K562 (cell line): ENCODE measurements at regions not wholly inside any gene's neighbourhood (a gene's known extent, or its start where the extent isn't known, plus 50 kb on each side); places are given as distances from the start of the nearest gene placed in this dataset.

ENCODE experiments used
- ATAC-seq: fragments of 200-7000 bp; cut with Tn5 transposase; 3 replicates; pipeline ENCODE4 v1.9.1; 2020; ENCODE audit warnings: moderate library complexity
- BruUV-seq: library from RNA; stranded (reverse); fragments of 400-500 nt; replicated peaks from 2 replicates; lab custom pipeline; 2021; lab: Mats Ljungman, UMichigan
- CTCF ChIA-PET: fragments of 300-600 bp; formaldehyde crosslinking; extraction: SDS; loops from one replicate; lab custom pipeline; 2021; ENCODE audit warnings: low intra/inter-chr PET ratio; lab: Yijun Ruan, JAX
- POLR2A ChIA-PET: fragments of 300-600, 350-650 bp; sonication (Branson Sonifier 250); formaldehyde crosslinking; extraction: SDS; loops from one replicate; lab custom pipeline; 2021; ENCODE audit warnings: antibody characterized with exemption, inconsistent platforms; lab: Yijun Ruan, JAX
- DNase-seq, 4 experiments: peaks; one replicate each; pipeline versions ENCODE4 v3.0.0 to v3.0.0-alpha.2; 2011 to 2018; ENCODE audit warnings: low spot score in 3 of 4, mixed read lengths in 3 of 4; ENCODE audit errors: extremely low read depth in 1 of 4
- FAIRE-seq: peaks from 2 replicates; lab custom pipeline; 2011; peaks lifted over from hg19 to GRCh38; lab: Jason Lieb, UNC
- H2AFZ ChIP-seq: 2 replicates; pipeline ENCODE4 v1.6.0; 2011; ENCODE audit warnings: low read depth, low read length, control low read depth, inconsistent platforms
- H3K27ac ChIP-seq: fragments of 200-600 bp; 3 replicates; pipeline ENCODE4 v1.8.0; 2011; ENCODE audit warnings: low read depth, mild to moderate bottlenecking, control low read depth, inconsistent platforms, low read length, moderate library complexity, mixed read lengths; ENCODE audit errors: extremely low read depth
- H3K27me3 ChIP-seq, 2 experiments: fragments of 300-600 bp in 1 of 2; 2 replicates in 1 of 2; 3 replicates in 1 of 2; pipeline versions ENCODE4 v1.6.0 to v1.8.0; 2011; ENCODE audit warnings: inconsistent platforms in 2 of 2, low read length in 2 of 2, mild to moderate bottlenecking in 1 of 2, mixed read lengths in 1 of 2, moderate library complexity in 1 of 2; ENCODE audit not compliant: control insufficient read depth in 2 of 2, insufficient read depth in 2 of 2
- H3K36me3 ChIP-seq: fragments of 300-600 bp; 3 replicates; pipeline ENCODE4 v1.8.0; 2011; ENCODE audit warnings: mild to moderate bottlenecking, low read length, inconsistent platforms; ENCODE audit not compliant: control insufficient read depth, insufficient read depth
- H3K4me1 ChIP-seq, 2 experiments: fragments of 200-600 bp in 1 of 2; replicated peaks in 1 of 2; 2 replicates in 1 of 2; 3 replicates in 1 of 2; pipeline versions ENCODE4 v1.5.1 to v1.8.0; 2011; ENCODE audit warnings: inconsistent platforms in 2 of 2, low read length in 2 of 2, mild to moderate bottlenecking in 1 of 2, mixed read lengths in 1 of 2, moderate library complexity in 1 of 2; ENCODE audit not compliant: control insufficient read depth in 2 of 2, insufficient read depth in 2 of 2
- H3K4me2 ChIP-seq: 2 replicates; pipeline ENCODE4 v1.6.1; 2011; ENCODE audit warnings: low read length, control low read depth, inconsistent platforms, mixed read lengths; ENCODE audit not compliant: insufficient read depth
- H3K4me3 ChIP-seq: fragments of 200-600 bp; sonication (generic), shearing (Covaris generic); 2 replicates; pipeline ENCODE4 v1.5.1; 2016; ENCODE audit warnings: control low read depth, inconsistent platforms
- H3K79me2 ChIP-seq: fragments of 200-600 bp; 3 replicates; pipeline ENCODE4 v1.8.0; 2011; ENCODE audit warnings: low read length, inconsistent platforms; ENCODE audit not compliant: control insufficient read depth, insufficient read depth
- H3K9ac ChIP-seq, 2 experiments: 2 replicates each; pipeline versions ENCODE4 v1.6.0 to v1.6.1; 2011; ENCODE audit warnings: low read depth in 2 of 2, low read length in 2 of 2, control low read depth in 1 of 2, inconsistent platforms in 1 of 2, mild to moderate bottlenecking in 1 of 2, mixed read lengths in 1 of 2; ENCODE audit not compliant: insufficient read depth in 1 of 2
- H3K9me1 ChIP-seq: one replicate; pipeline ENCODE4 v1.6.0; 2011; ENCODE audit warnings: inconsistent platforms, mild to moderate bottlenecking, low read length, moderate library complexity; ENCODE audit not compliant: control insufficient read depth, insufficient read depth
- H3K9me3 ChIP-seq: replicated peaks from 2 replicates; pipeline ENCODE4 v1.5.1; 2011; ENCODE audit warnings: low read depth, low read length, inconsistent platforms; ENCODE audit not compliant: control insufficient read depth, insufficient read depth
- H4K20me1 ChIP-seq: replicated peaks from 2 replicates; pipeline ENCODE4 v1.6.1; 2011; ENCODE audit warnings: low read length, inconsistent platforms, mixed read lengths; ENCODE audit not compliant: control insufficient read depth, insufficient read depth
- BRCA1 ChIP-seq, 2 experiments: fragments of 450-650 bp in 1 of 2; sonication (generic) in 1 of 2; formaldehyde crosslinking in 1 of 2; IDR thresholded peaks; 2 replicates each; pipeline versions ENCODE4 v1.5.0 to v1.6.1; 2017 to 2020; ENCODE audit warnings: mild to moderate bottlenecking in 1 of 2, missing genetic modification reagents in 1 of 2
- CSDE1 ChIP-seq, 2 experiments: fragments of 450-650 bp; IDR thresholded peaks; 2 replicates each; pipeline ENCODE4 v1.6.1; 2016; ENCODE audit warnings: mild to moderate bottlenecking in 1 of 2
- FOXA1 ChIP-seq: fragments of 450-650 bp; IDR thresholded peaks from 2 replicates; pipeline ENCODE4 v1.6.1; 2016; ENCODE audit warnings: mild to moderate bottlenecking, borderline replicate concordance
- HNRNPK ChIP-seq: fragments of 200-400 bp; formaldehyde crosslinking; IDR thresholded peaks from one replicate; pipeline ENCODE4 v1.6.1; 2018; ENCODE audit warnings: mild to moderate bottlenecking, low read depth, low read length; ENCODE audit not compliant: poor library complexity, severe bottlenecking
- KHSRP ChIP-seq: fragments of 450-650 bp; IDR thresholded peaks from 2 replicates; pipeline ENCODE4 v1.6.1; 2017
- MCM5 ChIP-seq: fragments of 450-650 bp; IDR thresholded peaks from 2 replicates; pipeline ENCODE4 v1.6.1; 2016; ENCODE audit warnings: low read depth
- MTA2 ChIP-seq: fragments of 450-650 bp; IDR thresholded peaks from 2 replicates; pipeline ENCODE4 v1.6.1; 2016; ENCODE audit warnings: low read depth
- NFXL1 ChIP-seq: fragments of 450-650 bp; formaldehyde crosslinking; IDR thresholded peaks from 2 replicates; pipeline ENCODE4 v1.4.0; 2021; ENCODE audit warnings: mild to moderate bottlenecking
- POLR2B ChIP-seq: fragments of 450-650 bp; IDR thresholded peaks from 2 replicates; pipeline ENCODE4 v1.6.1; 2018; ENCODE audit warnings: low read depth; ENCODE audit not compliant: partially characterized antibody
- SRSF7 ChIP-seq: fragments of 200-400 bp; formaldehyde crosslinking; optimal IDR thresholded peaks from 2 replicates; pipeline ENCODE3; 2017; ENCODE audit warnings: mild to moderate bottlenecking, low read depth, low read length
- WGBS: fragments of 100-300 bp; shearing (Covaris generic); methylation state at CpG from one replicate; pipeline ENCODE4 v1.1.6; 2016; ENCODE audit warnings: low coverage, mixed read lengths; ENCODE audit not compliant: insufficient coverage; ENCODE audit errors: missing lambda C conversion rate; 5-methylcytosine and 5-hydroxymethylcytosine counted together
- in situ Hi-C: fragments of 300-500 bp; cut with MboI; formaldehyde crosslinking; loops from 4 replicates; pipeline ENCODE4 v1.15.0; 2018; ENCODE audit warnings: inconsistent platforms, mixed read lengths
- intact Hi-C: fragments of 100-400 bp; cut with micrococcal nuclease; formaldehyde crosslinking; loops from 2 replicates; pipeline ENCODE4 v1.14.2; 2022

DNA sequence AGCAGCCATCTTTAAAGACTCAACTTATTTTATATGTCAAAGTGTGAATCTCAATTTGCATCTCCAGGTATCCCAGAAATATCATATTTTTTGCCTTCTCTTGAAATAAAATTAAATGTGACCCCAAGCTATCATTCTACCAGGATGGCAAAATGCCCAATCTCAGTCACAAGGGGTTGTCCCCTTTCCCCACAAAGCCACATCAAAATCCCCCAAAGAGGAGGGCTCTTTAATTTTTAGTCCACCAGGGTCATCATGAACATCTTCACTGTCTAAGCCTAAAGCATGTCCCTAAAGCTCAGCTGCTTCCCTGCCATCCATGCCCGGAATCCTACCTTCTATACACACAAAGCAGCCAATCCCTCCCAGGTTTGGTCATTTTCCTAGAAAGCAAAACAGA lies 670.5 kb upstream of the KLF4 start:
- Histone ChIP-seq H3K27me3 (peaks cover 20 to 39% of the 10 kb centered on the region in 2 experiments), H4K20me1 (no peaks in the 10 kb centered on the region), H3K27ac (no peak overlapping the region), H3K9me1 (no peaks in the 10 kb centered on the region), H3K79me2 (no peaks in the 10 kb centered on the region), H3K36me3 (no peaks in the 10 kb centered on the region), H2AFZ (no peak overlapping the region), H3K9me3 (no peaks in the 10 kb centered on the region), H3K9ac (no peak overlapping the region), H3K4me1 (peaks cover 0 to 13% of the 10 kb centered on the region in 2 experiments; a peak in 2 of 5 replicates), H3K4me2 (no peak overlapping the region), H3K4me3 (no peak overlapping the region)
- intact Hi-C loops: no loop called here
- ChIA-PET POLR2A (interaction anchor here (0.7 kb wide), 1 partner anchor 134 kb away, joined by 3 read pairs; no protein-coding TSS in a partner anchor), CTCF (no interaction called here)
- in situ Hi-C loops: no loop called here
- no peak for ATAC-seq
- no TSS peak for BruUV-seq
- TF ChIP-seq SRSF7: no peak
- no peak for TF ChIP-seq NFXL1 (CRISPR knock-in tag)
- no peak for FAIRE-seq
- no peak for DNase-seq
- 0% methylated on average over 1 of the region's 1 CpG for WGBS

DNA sequence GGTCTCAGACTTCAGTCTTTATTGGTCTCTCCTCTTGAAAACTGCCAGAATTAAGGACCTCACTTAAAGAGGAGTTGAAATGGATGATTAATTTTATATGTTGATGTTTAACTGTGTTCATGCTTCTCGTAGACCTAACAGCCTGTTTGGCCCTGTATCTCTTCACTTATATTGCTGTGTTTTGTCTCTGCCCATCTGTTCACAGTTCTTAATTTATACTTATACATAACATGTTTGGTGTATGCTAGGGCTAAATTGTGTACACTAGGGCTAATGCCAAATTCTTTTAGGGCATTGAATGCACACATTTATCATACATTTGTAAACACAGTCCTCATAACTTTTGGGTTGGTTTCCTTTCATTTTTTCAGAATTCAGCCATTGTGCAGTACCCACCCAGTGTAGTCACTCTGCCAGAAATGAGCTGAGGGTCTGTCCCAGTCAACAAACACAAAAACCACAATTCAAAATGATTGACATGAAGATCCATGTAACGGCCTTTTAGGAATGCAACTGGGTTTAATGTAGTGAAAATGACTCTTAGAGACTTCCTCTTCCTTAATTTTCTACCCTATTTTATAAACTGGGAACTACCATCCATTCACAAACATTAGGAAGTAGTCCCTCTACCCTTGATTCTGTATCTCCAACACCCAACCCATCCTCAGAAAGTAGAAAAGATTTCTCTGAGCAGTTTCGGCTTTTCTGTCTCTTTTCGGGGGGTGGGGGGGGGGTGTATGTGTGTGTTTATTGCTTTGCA lies 668.8 kb upstream of the KLF4 start:
- ChIA-PET POLR2A (interaction anchor here (0.8 kb wide), 1 partner anchor 45 kb away, joined by 3 read pairs; no protein-coding TSS in a partner anchor), CTCF (no interaction called here)
- ATAC-seq (no peak), FAIRE-seq (no peak), DNase-seq (no peak)
- BruUV-seq: no TSS peak
- TF ChIP-seq MCM5 (no peak), POLR2B (no peak), HNRNPK (no peak), FOXA1 (no peak), BRCA1 (IDR thresholded peaks at IDR 0.05) (no peak), BRCA1 (CRISPR knock-in tag; IDR thresholded peaks at IDR 0.05) (no peak), KHSRP (no peak), CSDE1 (IDR thresholded peaks at IDR 0.05) (no peak), MTA2 (no peak)
- intact Hi-C loops: no loop called here
- Histone ChIP-seq H3K4me3 (no peak overlapping the region), H3K9me1 (no peaks in the 10 kb centered on the region), H3K9me3 (no peaks in the 10 kb centered on the region), H3K4me2 (no peak overlapping the region), H3K9ac (no peak overlapping the region), H3K79me2 (no peaks in the 10 kb centered on the region), H3K27ac (no peak overlapping the region), H2AFZ (no peak overlapping the region), H3K4me1 (peaks cover 0 to 9% of the 10 kb centered on the region in 2 experiments; a peak in 2 of 5 replicates), H4K20me1 (no peaks in the 10 kb centered on the region), H3K36me3 (no peaks in the 10 kb centered on the region), H3K27me3 (peaks cover 12 to 28% of the 10 kb centered on the region in 2 experiments)
- 14% methylated on average over 4 of the region's 4 CpGs for WGBS
- in situ Hi-C loops: no loop called here
